ENCODE measurements at regions not wholly inside any gene's neighbourhood (a gene's known extent, or its start where the extent isn't known, plus 50 kb on each side); places are given as distances from the start of the nearest gene placed in this dataset.

- TF ChIP-seq CTCF (IDR thresholded peaks at IDR 0.05) (no peak), POLR2A (IDR thresholded peaks at IDR 0.05) (no peak)
Measured at GRCh38 chr7:81062755-81063154, 143.9 kb upstream of the SEMA3C start.

All from thyroid gland (tissue), 4 donors.